ENCODE measurements at regions not wholly inside any gene's neighbourhood (a gene's known extent, or its start where the extent isn't known, plus 50 kb on each side); places are given as distances from the start of the nearest gene placed in this dataset.

DNA sequence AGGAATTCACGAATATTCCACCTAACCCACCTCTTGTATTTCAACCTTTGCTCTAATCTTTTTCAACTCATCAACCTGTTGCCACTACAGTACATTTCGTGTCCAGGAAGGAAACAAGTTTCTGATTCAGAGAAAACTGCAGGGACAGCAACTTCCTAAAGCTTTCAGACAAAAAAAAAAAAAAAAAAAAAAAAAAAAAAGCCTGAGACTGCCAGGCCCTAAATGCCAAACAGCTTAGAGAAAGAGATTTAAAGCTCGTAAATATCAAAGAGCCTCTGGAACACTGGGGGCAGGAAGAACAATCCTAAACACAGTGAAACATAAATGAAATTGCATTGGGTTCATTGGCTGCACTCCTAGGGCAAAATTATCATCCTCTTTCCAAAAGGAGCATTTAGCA lies 411.2 kb upstream of the SPTLC3 start:
- DNase-seq (no peak), ATAC-seq (no peak)
- no peak overlapping the region for H3K4me3 ChIP-seq
- WGBS, 2 donors = 42 to 44% methylated on average over 3 of the region's 3 CpGs
- no peaks in the 10 kb centered on the region for H3K27me3 ChIP-seq
- TF ChIP-seq, protein P1, sequence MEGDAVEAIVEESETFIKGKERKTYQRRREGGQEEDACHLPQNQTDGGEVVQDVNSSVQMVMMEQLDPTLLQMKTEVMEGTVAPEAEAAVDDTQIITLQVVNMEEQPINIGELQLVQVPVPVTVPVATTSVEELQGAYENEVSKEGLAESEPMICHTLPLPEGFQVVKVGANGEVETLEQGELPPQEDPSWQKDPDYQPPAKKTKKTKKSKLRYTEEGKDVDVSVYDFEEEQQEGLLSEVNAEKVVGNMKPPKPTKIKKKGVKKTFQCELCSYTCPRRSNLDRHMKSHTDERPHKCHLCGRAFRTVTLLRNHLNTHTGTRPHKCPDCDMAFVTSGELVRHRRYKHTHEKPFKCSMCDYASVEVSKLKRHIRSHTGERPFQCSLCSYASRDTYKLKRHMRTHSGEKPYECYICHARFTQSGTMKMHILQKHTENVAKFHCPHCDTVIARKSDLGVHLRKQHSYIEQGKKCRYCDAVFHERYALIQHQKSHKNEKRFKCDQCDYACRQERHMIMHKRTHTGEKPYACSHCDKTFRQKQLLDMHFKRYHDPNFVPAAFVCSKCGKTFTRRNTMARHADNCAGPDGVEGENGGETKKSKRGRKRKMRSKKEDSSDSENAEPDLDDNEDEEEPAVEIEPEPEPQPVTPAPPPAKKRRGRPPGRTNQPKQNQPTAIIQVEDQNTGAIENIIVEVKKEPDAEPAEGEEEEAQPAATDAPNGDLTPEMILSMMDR (IDR thresholded peaks at IDR 0.05) = no peak
- no peaks in the 10 kb centered on the region for H3K9me3 ChIP-seq
- H3K36me3 ChIP-seq = no peaks in the 10 kb centered on the region
- H3K27ac ChIP-seq = no peak overlapping the region
- H3K4me1 ChIP-seq = no peaks in the 10 kb centered on the region
- intact Hi-C loops (cut with DNase I) = no loop called here

DNA sequence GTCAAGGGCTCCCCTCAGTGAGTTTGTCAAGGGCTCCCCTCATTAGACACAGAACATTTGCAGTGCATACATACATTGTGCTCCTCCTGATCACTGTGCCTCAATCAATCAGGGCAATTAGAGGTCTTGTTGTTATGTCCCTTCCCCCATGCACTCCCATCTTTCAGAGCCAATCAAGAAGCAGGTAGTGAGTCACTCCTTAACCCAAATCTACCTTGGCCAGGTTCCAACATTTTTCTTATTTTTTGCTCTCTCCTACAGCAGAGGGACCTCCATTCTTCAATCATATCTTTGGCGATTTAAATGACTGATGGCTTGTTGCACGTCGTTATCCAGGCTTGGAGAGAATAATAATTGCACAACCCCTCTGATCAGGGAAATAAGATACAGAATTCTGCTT lies 409.9 kb upstream of the SPTLC3 start:
- WGBS, 2 donors = 49 to 65% methylated on average over 3 of the region's 3 CpGs
- ATAC-seq = no peak

DNA sequence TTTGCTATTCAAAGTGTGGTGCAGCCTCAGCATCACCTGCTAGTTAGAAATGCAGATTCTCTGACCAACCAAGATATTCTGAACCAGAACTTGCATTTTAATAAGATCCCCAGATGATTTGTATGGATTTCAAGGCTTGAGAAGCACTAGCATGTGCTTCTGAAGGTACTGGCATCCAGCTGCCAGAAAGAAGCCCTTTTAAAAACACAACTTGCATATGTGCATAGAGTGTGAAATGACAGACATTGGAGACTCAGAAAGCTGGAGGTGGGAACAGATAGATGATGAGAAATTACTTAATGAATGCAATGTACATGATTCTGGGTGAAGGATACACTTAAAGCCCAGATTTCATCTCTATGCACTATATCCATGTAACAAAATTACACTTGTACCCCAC lies 409.3 kb upstream of the SPTLC3 start:
- intact Hi-C loops (cut with DNase I) = no loop called here
- ATAC-seq = no peak
- Histone ChIP-seq H3K4me1 (no peaks in the 10 kb centered on the region), H3K27ac (no peak overlapping the region), H3K9me3 (peaks cover 0 to 7% (median 0%) of the 10 kb centered on the region in 11 donors), H3K4me3 (no peak overlapping the region), H3K27me3 (no peaks in the 10 kb centered on the region), H3K36me3 (no peaks in the 10 kb centered on the region)
- TF ChIP-seq, protein P1 (IDR thresholded peaks at IDR 0.05) = no peak
- DNase-seq = no peak

More for the DNA sequence above, 409.9 kb upstream of the SPTLC3 start:
- H3K4me3 ChIP-seq = no peak overlapping the region
- H3K9me3 ChIP-seq = peaks cover 0 to 7% (median 0%) of the 10 kb centered on the region in 11 donors
- TF ChIP-seq, protein P1 (IDR thresholded peaks at IDR 0.05) = no peak
- H3K4me1 ChIP-seq = no peaks in the 10 kb centered on the region
- DNase-seq = no peak
- no peaks in the 10 kb centered on the region for H3K27me3 ChIP-seq
- intact Hi-C loops (cut with DNase I) = no loop called here
- no peaks in the 10 kb centered on the region for H3K36me3 ChIP-seq
- no peak overlapping the region for H3K27ac ChIP-seq

DNA sequence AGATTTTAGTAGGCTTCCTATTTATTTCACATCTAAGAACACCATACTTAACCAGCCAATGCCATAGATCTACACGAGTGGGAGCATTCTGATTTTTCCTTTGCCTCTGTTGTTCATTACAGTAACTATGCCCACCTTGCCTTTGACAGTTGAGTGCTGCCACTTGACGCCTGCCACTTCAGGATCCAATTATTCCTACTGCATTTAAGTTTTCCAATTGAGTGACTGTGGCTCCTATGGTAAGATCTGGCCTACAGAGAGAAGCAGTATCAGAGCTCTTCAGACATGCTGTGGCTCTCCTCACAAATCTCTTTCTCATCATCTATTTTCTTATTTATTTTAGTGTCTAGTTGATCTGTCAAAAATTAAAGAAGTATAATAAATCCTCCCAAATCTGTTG lies 403.0 kb upstream of the SPTLC3 start:
- no peak for DNase-seq
- intact Hi-C loops (cut with DNase I) = no loop called here
- H3K27me3 ChIP-seq = no peaks in the 10 kb centered on the region
- ATAC-seq = no peak
- no peak overlapping the region for H3K27ac ChIP-seq
- 69 to 78% methylated on average over 2 of the region's 2 CpGs for WGBS, 2 donors
- peaks cover 0 to 7% (median 0%) of the 10 kb centered on the region in 11 donors for H3K9me3 ChIP-seq
- TF ChIP-seq, protein P1 (IDR thresholded peaks at IDR 0.05) = no peak
- H3K36me3 ChIP-seq = no peaks in the 10 kb centered on the region
- no peak overlapping the region for H3K4me3 ChIP-seq
- H3K4me1 ChIP-seq = no peaks in the 10 kb centered on the region

All from heart right ventricle (tissue), 16 donors.